K562 (cell line): ENCODE measurements at regions not wholly inside any gene's neighbourhood (a gene's known extent, or its start where the extent isn't known, plus 50 kb on each side); places are given as distances from the start of the nearest gene placed in this dataset.

ENCODE experiments used
- EZH2 ChIP-seq: IDR thresholded peaks from 2 replicates; pipeline ENCODE4 v1.6.1; 2012; ENCODE audit warnings: low read depth, mild to moderate bottlenecking, inconsistent platforms, low read length, borderline replicate concordance
- FOXA1 ChIP-seq: fragments of 450-650 bp; IDR thresholded peaks from 2 replicates; pipeline ENCODE4 v1.6.1; 2016; ENCODE audit warnings: mild to moderate bottlenecking, borderline replicate concordance
- MAX ChIP-seq: sonication (generic); formaldehyde crosslinking; IDR thresholded peaks from 2 replicates; pipeline ENCODE4 v1.9.0; 2022; ENCODE audit warnings: mild to moderate bottlenecking, missing genetic modification reagents
- PTBP1 ChIP-seq: fragments of 200-400 bp; formaldehyde crosslinking; IDR thresholded peaks from 2 replicates; pipeline ENCODE4 v1.6.1; 2017; ENCODE audit warnings: low read depth, low read length

- TF ChIP-seq EZH2 (no peak), PTBP1 (no peak), FOXA1 (no peak), MAX (no peak)
Observed at GRCh38 chr4:62156205-62156604, 956.1 kb downstream of the ADGRL3 start.
